ENCODE measurements at regions not wholly inside any gene's neighbourhood (a gene's known extent, or its start where the extent isn't known, plus 50 kb on each side); places are given as distances from the start of the nearest gene placed in this dataset.

DNA sequence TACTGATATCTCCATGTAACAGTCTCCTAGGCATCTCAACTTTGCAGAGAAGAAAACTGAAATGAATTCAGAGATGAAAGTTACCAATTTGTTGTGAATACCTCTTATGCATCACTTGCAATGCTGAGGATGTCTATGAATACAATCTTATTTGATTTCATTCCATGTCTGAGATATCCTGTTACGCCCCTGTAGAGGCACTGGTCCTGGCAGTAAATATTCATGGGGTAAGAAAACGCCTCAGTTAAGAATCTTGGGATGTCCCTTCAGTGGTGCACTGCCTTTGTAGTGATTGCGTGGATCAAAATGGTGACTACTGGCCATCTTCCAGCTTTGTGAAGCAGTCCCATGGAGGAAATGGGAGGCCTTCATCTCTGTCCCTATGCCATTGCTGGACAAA lies 229.1 kb upstream of the C9orf72 start:
- no peaks in the 10 kb centered on the region for H3F3A ChIP-seq (ENCODE audit: control insufficient read depth, insufficient read depth)
- H3K4me1 ChIP-seq (ENCODE audit: control insufficient read depth, low read length), result no peaks in the 10 kb centered on the region
- H3K27me3 ChIP-seq (ENCODE audit: control insufficient read depth, low read length), result no peaks in the 10 kb centered on the region
- H4K20me1 ChIP-seq (ENCODE audit: control insufficient read depth, insufficient read depth, low read depth, low read length), result no peaks in the 10 kb centered on the region
- no peak overlapping the region for H3K27ac ChIP-seq (ENCODE audit: low read depth, low read length)
- no peaks in the 10 kb centered on the region for H3K79me2 ChIP-seq (ENCODE audit: control insufficient read depth, low read length)
- no peak overlapping the region for H3K4me3 ChIP-seq (ENCODE audit: low read length)
- H3K4me2 ChIP-seq (ENCODE audit: low read length), result no peak overlapping the region
- TF ChIP-seq, protein P1, sequence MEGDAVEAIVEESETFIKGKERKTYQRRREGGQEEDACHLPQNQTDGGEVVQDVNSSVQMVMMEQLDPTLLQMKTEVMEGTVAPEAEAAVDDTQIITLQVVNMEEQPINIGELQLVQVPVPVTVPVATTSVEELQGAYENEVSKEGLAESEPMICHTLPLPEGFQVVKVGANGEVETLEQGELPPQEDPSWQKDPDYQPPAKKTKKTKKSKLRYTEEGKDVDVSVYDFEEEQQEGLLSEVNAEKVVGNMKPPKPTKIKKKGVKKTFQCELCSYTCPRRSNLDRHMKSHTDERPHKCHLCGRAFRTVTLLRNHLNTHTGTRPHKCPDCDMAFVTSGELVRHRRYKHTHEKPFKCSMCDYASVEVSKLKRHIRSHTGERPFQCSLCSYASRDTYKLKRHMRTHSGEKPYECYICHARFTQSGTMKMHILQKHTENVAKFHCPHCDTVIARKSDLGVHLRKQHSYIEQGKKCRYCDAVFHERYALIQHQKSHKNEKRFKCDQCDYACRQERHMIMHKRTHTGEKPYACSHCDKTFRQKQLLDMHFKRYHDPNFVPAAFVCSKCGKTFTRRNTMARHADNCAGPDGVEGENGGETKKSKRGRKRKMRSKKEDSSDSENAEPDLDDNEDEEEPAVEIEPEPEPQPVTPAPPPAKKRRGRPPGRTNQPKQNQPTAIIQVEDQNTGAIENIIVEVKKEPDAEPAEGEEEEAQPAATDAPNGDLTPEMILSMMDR (IDR thresholded peaks at IDR 0.05; ENCODE audit: low read depth, low read length, poor library complexity, severe bottlenecking), result no peak
- TF ChIP-seq EZH2phosphoT487 (IDR thresholded peaks at IDR 0.05; ENCODE audit: borderline replicate concordance, low read length), result no peak
- no peaks in the 10 kb centered on the region for H3K9me2 ChIP-seq (replicated peaks; ENCODE audit: control insufficient read depth, low read length)
- no peaks in the 10 kb centered on the region for H3K9me3 ChIP-seq (ENCODE audit: control insufficient read depth, insufficient read depth, low read length)
- H3K36me3 ChIP-seq (ENCODE audit: control insufficient read depth, low read length), result no peaks in the 10 kb centered on the region

DNA sequence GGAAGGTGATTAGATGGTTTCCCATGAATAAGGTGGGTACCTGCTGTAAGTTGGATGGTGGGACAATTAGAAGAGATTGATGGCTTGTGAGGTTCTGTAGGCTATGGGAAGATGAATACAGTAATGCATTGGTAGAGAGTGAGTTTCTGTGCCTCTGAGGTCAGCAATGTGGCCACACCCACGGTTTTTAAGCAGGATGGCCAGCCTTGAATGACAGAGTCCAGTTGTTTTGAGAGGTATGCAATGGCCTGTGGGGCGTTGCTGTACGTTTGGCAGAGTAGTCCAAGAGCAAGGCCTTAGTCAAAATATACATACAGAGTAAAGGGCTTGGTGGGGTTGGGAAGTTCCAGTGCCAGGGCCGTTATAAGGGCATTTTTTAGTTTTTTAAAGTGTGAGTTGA lies 235.6 kb upstream of the C9orf72 start:
- H3K36me3 ChIP-seq (ENCODE audit: control insufficient read depth, low read length), result no peaks in the 10 kb centered on the region
- TF ChIP-seq EZH2phosphoT487 (IDR thresholded peaks at IDR 0.05; ENCODE audit: borderline replicate concordance, low read length), result no peak
- TF ChIP-seq, protein P1 (IDR thresholded peaks at IDR 0.05; ENCODE audit: low read depth, low read length, poor library complexity, severe bottlenecking), result no peak
- H3K27me3 ChIP-seq (ENCODE audit: control insufficient read depth, low read length), result no peaks in the 10 kb centered on the region
- no peaks in the 10 kb centered on the region for H3K9me2 ChIP-seq (replicated peaks; ENCODE audit: control insufficient read depth, low read length)
- H3K4me3 ChIP-seq (ENCODE audit: low read length), result no peak overlapping the region
- H3K4me2 ChIP-seq (ENCODE audit: low read length), result no peak overlapping the region
- H3F3A ChIP-seq (ENCODE audit: control insufficient read depth, insufficient read depth), result no peaks in the 10 kb centered on the region
- H3K4me1 ChIP-seq (ENCODE audit: control insufficient read depth, low read length), result no peaks in the 10 kb centered on the region
- H3K9me3 ChIP-seq (ENCODE audit: control insufficient read depth, insufficient read depth, low read length), result no peaks in the 10 kb centered on the region
- no peak overlapping the region for H3K27ac ChIP-seq (ENCODE audit: low read depth, low read length)
- H3K79me2 ChIP-seq (ENCODE audit: control insufficient read depth, low read length), result no peaks in the 10 kb centered on the region
- H4K20me1 ChIP-seq (ENCODE audit: control insufficient read depth, insufficient read depth, low read depth, low read length), result no peaks in the 10 kb centered on the region

DNA sequence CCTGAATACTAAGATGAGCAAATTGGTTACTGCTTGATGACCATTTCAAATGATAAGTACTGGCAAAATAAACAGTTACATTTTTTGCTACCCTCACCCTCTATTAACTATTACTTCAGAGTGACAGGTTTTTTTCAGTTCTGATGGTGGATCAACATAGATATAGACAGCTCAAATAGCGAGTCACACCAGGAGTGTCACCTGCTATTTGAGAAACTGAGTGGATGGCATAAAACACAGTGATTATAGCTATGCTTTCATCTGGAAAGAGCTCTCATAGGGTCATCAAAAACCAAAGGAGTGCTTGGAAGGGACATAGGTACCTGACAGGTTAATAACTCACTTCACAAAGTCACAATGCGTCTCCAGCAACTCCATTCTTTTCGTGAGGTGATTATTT lies 244.5 kb upstream of the C9orf72 start:
- no peaks in the 10 kb centered on the region for H4K20me1 ChIP-seq (ENCODE audit: control insufficient read depth, insufficient read depth, low read depth, low read length)
- H3K27ac ChIP-seq (ENCODE audit: low read depth, low read length), result no peak overlapping the region
- no peaks in the 10 kb centered on the region for H3K9me3 ChIP-seq (ENCODE audit: control insufficient read depth, insufficient read depth, low read length)
- no peaks in the 10 kb centered on the region for H3F3A ChIP-seq (ENCODE audit: control insufficient read depth, insufficient read depth)
- no peaks in the 10 kb centered on the region for H3K79me2 ChIP-seq (ENCODE audit: control insufficient read depth, low read length)
- TF ChIP-seq, protein P1 (IDR thresholded peaks at IDR 0.05; ENCODE audit: low read depth, low read length, poor library complexity, severe bottlenecking), result no peak
- no peak for TF ChIP-seq EZH2phosphoT487 (IDR thresholded peaks at IDR 0.05; ENCODE audit: borderline replicate concordance, low read length)
- H3K4me2 ChIP-seq (ENCODE audit: low read length), result no peak overlapping the region
- no peaks in the 10 kb centered on the region for H3K4me1 ChIP-seq (ENCODE audit: control insufficient read depth, low read length)
- H3K9me2 ChIP-seq (replicated peaks; ENCODE audit: control insufficient read depth, low read length), result no peaks in the 10 kb centered on the region
- H3K4me3 ChIP-seq (ENCODE audit: low read length), result no peak overlapping the region
- no peaks in the 10 kb centered on the region for H3K36me3 ChIP-seq (ENCODE audit: control insufficient read depth, low read length)
- no peaks in the 10 kb centered on the region for H3K27me3 ChIP-seq (ENCODE audit: control insufficient read depth, low read length)

DNA sequence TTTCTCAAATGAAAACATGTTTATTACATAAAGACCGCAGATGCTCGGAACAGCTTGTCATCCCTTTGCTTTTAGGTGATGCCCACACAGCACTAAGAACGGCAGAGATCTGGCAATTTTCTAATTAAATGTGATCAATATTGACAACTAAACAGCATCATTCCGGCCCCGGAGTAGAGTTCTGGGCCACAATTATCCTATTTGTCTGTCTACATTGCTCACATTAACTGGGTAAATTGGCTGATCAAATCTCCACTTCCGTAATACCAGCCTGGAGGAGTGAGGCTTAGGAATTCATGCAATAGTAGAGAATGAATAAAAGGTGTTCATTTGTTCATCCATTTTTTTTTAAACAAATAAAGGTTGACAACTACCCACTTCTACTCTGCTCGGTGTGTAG lies 245.1 kb upstream of the C9orf72 start:
- no peak overlapping the region for H3K27ac ChIP-seq (ENCODE audit: low read depth, low read length)
- no peaks in the 10 kb centered on the region for H3F3A ChIP-seq (ENCODE audit: control insufficient read depth, insufficient read depth)
- H3K36me3 ChIP-seq (ENCODE audit: control insufficient read depth, low read length), result no peaks in the 10 kb centered on the region
- H4K20me1 ChIP-seq (ENCODE audit: control insufficient read depth, insufficient read depth, low read depth, low read length), result no peaks in the 10 kb centered on the region
- no peaks in the 10 kb centered on the region for H3K9me2 ChIP-seq (replicated peaks; ENCODE audit: control insufficient read depth, low read length)
- H3K4me2 ChIP-seq (ENCODE audit: low read length), result no peak overlapping the region
- H3K4me3 ChIP-seq (ENCODE audit: low read length), result no peak overlapping the region
- no peaks in the 10 kb centered on the region for H3K9me3 ChIP-seq (ENCODE audit: control insufficient read depth, insufficient read depth, low read length)
- H3K79me2 ChIP-seq (ENCODE audit: control insufficient read depth, low read length), result no peaks in the 10 kb centered on the region
- no peaks in the 10 kb centered on the region for H3K4me1 ChIP-seq (ENCODE audit: control insufficient read depth, low read length)
- TF ChIP-seq EZH2phosphoT487 (IDR thresholded peaks at IDR 0.05; ENCODE audit: borderline replicate concordance, low read length), result no peak
- TF ChIP-seq, protein P1 (IDR thresholded peaks at IDR 0.05; ENCODE audit: low read depth, low read length, poor library complexity, severe bottlenecking), result no peak
- H3K27me3 ChIP-seq (ENCODE audit: control insufficient read depth, low read length), result no peaks in the 10 kb centered on the region

Data from DOHH2 (cell line).